GM12865 (cell line): ENCODE measurements at regions not wholly inside any gene's neighbourhood (a gene's known extent, or its start where the extent isn't known, plus 50 kb on each side); places are given as distances from the start of the nearest gene placed in this dataset.

Experiments used
- DNase-seq: peaks from one replicate; pipeline ENCODE4 v3.0.0; 2010; ENCODE audit warnings: low read depth
- H3K4me3 ChIP-seq: 2 replicates; pipeline ENCODE4 v1.5.1; 2011; ENCODE audit warnings: mild to moderate bottlenecking, low read depth, low read length, control low read depth
- TF ChIP-seq, protein P1 (sequence below): IDR thresholded peaks from 2 replicates; pipeline ENCODE4 v1.5.1; 2011; ENCODE audit warnings: low read length, control low read depth, low read depth, inconsistent platforms; ENCODE audit not compliant: insufficient read depth; ENCODE audit errors: missing control alignments

DNA sequence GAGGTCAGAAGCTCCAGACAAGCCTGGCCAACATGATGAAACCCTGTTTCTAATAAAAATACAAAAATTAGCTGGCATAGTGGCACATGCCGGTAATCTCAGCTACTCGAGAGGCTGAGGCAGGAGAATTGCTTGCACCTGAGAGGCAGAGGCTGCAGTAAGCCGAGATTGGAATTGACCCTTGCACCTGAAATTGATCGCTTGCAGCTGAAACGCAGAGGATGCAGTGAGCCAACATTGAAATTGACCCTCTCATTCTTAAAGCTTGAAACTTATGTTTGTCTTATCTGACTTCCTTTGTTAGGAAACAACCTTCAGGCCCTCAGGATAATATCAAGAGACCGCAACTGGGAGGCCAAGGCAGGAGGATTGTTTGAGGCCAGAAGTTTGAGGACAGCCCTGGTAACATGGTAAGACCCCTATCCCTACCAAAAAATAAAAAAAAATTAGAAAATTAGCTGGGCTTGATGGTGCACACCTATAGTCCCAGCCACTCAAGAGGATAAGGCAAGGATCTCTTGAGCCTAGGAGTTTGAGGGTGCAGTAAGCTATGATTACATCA lies 376.6 kb upstream of the XYLT1 start:
- no peak for DNase-seq
- H3K4me3 ChIP-seq, result no peak overlapping the region
- TF ChIP-seq, protein P1, sequence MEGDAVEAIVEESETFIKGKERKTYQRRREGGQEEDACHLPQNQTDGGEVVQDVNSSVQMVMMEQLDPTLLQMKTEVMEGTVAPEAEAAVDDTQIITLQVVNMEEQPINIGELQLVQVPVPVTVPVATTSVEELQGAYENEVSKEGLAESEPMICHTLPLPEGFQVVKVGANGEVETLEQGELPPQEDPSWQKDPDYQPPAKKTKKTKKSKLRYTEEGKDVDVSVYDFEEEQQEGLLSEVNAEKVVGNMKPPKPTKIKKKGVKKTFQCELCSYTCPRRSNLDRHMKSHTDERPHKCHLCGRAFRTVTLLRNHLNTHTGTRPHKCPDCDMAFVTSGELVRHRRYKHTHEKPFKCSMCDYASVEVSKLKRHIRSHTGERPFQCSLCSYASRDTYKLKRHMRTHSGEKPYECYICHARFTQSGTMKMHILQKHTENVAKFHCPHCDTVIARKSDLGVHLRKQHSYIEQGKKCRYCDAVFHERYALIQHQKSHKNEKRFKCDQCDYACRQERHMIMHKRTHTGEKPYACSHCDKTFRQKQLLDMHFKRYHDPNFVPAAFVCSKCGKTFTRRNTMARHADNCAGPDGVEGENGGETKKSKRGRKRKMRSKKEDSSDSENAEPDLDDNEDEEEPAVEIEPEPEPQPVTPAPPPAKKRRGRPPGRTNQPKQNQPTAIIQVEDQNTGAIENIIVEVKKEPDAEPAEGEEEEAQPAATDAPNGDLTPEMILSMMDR, result no peak

DNA sequence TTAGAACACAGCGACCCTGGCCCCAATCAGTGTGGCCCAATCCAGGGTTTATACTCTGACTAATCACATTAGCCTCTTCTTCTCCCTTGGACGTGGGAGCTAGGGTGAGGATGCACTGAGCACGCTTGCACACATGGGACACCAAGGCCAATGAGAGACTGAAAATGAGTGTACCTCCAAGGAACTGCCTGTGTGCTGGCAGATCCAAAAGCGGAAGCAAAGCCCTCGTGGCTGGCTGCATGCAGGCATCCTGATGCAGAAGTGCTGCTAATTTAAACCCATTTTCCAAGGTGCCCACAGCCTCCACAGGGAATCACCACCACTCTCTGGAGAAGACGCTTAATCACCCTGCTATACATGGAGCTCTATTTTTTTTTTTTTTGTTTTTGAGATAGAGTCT lies 375.3 kb upstream of the XYLT1 start:
- TF ChIP-seq, protein P1, result no peak
- H3K4me3 ChIP-seq, result no peak overlapping the region
- no peak for DNase-seq

DNA sequence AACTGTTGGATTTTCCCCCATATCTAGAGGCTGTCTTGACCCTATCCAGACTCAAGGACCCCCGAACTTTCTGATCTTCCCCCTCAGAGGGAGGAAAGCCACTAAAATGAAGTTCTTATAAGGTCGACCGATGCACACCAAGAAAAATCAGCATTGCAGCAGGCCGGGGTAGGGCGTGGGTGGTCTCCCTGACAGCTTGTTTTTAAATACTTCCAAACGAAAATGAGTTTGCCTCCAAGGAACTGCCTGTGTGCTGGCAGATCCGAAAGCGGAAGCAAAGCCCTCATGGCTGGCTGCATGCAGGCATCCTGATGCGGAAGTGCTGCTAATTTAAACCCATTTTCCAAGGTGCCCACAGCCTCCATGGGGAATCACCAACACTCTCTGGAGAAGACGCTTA lies 374.3 kb upstream of the XYLT1 start:
- H3K4me3 ChIP-seq, result no peak overlapping the region
- TF ChIP-seq, protein P1, result no peak
- no peak for DNase-seq

DNA sequence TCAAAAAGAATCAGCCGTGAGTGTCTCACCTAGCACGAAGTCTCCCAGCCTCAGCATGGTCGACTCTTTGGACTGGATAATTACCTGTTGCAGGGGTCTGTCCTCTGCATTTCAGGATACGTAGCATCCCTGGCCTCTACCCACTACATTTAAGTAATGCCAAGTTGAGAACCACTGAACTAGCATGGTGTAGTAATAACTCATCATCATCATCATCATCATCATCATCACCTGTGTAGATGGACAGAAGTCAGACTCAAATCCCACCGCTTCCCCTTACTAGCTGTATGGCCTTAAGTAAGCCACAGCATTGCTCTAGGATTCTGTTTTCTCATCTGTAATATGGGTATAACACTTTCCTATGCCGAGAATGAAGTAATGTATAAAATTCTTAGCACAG lies 373.1 kb upstream of the XYLT1 start:
- no peak overlapping the region for H3K4me3 ChIP-seq
- TF ChIP-seq, protein P1, result no peak
- no peak for DNase-seq

DNA sequence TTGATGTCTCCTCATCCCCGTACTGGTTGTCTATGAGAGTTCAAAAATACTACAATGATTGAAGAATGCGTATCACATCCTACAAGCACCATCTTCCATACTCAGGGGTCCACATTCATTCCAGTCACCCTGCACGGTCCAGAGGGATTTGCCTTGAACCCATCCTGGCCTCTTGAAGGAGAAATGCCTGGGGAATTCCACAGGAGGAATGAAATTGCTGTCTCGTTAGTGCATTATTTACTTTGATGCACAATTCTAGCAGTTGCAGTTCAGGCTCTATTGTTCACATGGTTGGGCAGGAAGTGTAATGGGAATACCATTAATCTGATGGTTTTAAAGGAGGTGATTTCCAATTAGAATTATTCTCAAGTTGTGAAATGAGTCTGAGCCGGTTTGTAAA lies 369.1 kb upstream of the XYLT1 start:
- TF ChIP-seq, protein P1, result no peak
- no peak overlapping the region for H3K4me3 ChIP-seq
- no peak for DNase-seq

DNA sequence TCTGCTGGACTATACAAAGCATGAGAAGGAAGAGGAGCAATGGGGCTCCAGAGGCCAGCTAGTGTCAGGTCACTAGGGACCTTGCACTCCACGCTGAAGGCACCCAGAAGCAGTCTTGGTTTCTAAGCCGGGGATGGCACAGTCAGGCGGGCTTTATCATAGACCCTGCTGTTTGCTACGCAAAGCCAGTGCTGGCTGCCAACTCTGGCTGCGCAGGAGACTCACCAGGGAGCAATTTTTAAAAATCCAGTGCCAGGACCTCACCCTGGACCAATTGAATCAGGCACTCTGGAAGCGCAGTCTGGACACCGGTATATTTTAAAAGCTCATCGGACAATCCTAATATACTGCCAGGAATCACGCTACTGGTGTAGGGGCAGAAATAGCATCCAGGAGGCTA lies 368.5 kb upstream of the XYLT1 start:
- no peak for DNase-seq
- TF ChIP-seq, protein P1, result no peak
- no peak overlapping the region for H3K4me3 ChIP-seq

DNA sequence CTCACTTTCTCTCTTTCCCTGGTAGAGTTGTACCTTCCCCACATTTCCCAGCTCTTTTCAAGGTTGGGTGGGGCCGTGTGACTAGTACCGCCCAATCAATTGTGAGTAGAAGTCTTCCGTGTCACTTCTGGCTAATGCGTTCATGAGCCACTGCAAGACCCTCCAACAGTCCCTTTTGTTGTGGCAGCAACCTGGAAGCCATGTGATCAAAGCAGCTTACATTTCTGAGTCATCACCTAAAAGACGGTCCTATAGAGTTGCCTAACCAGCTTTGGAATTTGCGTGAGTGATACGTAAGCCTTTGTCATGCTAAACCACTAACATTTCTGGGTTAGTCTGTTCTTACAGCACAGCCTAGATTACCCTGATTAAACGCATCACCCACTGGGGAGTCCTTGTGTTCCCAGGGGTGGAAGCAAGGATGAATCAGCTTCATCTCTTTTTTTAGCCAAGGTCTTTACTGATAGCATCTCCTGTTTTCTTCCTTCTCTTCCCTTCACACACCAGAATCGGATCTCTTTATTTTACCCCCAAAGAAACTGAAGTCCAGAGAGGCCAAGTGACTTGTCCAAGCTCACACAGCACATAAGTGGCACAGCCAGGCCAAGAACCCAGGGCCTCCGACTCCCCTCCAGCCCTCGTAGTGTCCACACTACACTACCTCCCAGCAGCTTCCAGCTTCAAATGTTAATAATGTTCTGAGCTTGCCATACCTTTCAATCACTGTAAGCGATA lies 366.3 kb upstream of the XYLT1 start:
- TF ChIP-seq, protein P1, result no peak
- DNase-seq, result no peak

More for the DNA sequence above, 366.3 kb upstream of the XYLT1 start:
- no peak overlapping the region for H3K4me3 ChIP-seq
